HepG2 (cell line): ENCODE measurements at regions not wholly inside any gene's neighbourhood (a gene's known extent, or its start where the extent isn't known, plus 50 kb on each side); places are given as distances from the start of the nearest gene placed in this dataset.

Experiments used
- ATAC-seq: fragments of 200-7000 bp; cut with Tn5 transposase; 3 replicates; pipeline ENCODE4 v1.9.1; 2020; ENCODE audit warnings: mild to moderate bottlenecking, moderate library complexity
- BruUV-seq: library from RNA; stranded (reverse); fragments of 400-500 nt; replicated peaks from 2 replicates; lab custom pipeline; 2021; lab: Mats Ljungman, UMichigan
- CTCF ChIA-PET: fragments of 300-600 bp; formaldehyde crosslinking; extraction: SDS; loops from one replicate; lab custom pipeline; 2021; ENCODE audit warnings: low total read pairs, inconsistent platforms, low intra/inter-chr PET ratio; lab: Yijun Ruan, JAX
- POLR2A ChIA-PET: fragments of 350-600 bp; sonication (Branson Sonifier 250); formaldehyde crosslinking; loops from one replicate; lab custom pipeline; 2020; ENCODE audit warnings: antibody characterized with exemption, inconsistent platforms; lab: Yijun Ruan, JAX
- DNase-seq: peaks from one replicate; pipeline ENCODE4 v3.0.0-alpha.2; 2015; ENCODE audit warnings: low spot score
- FAIRE-seq: peaks from 3 replicates; lab custom pipeline; 2011; peaks lifted over from hg19 to GRCh38; lab: Jason Lieb, UNC
- H2AFZ ChIP-seq: one replicate; pipeline ENCODE4 v1.6.1; 2011; ENCODE audit warnings: low read length, inconsistent platforms
- H3K27ac ChIP-seq: fragments of 300-600 bp; 3 replicates; pipeline ENCODE4 v1.8.0; 2011; ENCODE audit warnings: mixed run types, mild to moderate bottlenecking, mixed read lengths, low read length, inconsistent platforms; ENCODE audit not compliant: insufficient read depth; ENCODE audit errors: extremely low read length
- H3K27me3 ChIP-seq, 2 experiments: fragments of 200-600 bp in 1 of 2; 2 replicates in 1 of 2; 3 replicates in 1 of 2; pipeline versions ENCODE4 v1.6.0 to v1.8.0; 2011; ENCODE audit warnings: low read length in 2 of 2, mild to moderate bottlenecking in 2 of 2, moderate library complexity in 2 of 2, inconsistent platforms in 1 of 2; ENCODE audit not compliant: insufficient read depth in 2 of 2, control insufficient read depth in 1 of 2
- H3K36me3 ChIP-seq, 2 experiments: fragments of 200-600 bp in 1 of 2; replicated peaks in 1 of 2; 2 replicates in 1 of 2; 3 replicates in 1 of 2; pipeline versions ENCODE4 v1.5.1 to v1.8.0; 2011; ENCODE audit warnings: low read length in 2 of 2, inconsistent platforms in 1 of 2; ENCODE audit not compliant: insufficient read depth in 2 of 2, control insufficient read depth in 1 of 2
- H3K4me1 ChIP-seq: 2 replicates; pipeline ENCODE4 v1.5.1; 2012; ENCODE audit warnings: low read length, inconsistent platforms; ENCODE audit not compliant: insufficient read depth
- H3K4me2 ChIP-seq: 2 replicates; pipeline ENCODE4 v1.6.0; 2011; ENCODE audit warnings: low read depth, low read length, inconsistent platforms
- H3K4me3 ChIP-seq, 3 experiments: fragments of 200-600 bp in 1 of 3; sonication (generic), shearing (Covaris generic) in 1 of 3; replicated peaks in 1 of 3; 2 replicates each; pipeline ENCODE4 v1.5.1; 2011 to 2016; ENCODE audit warnings: low read length in 3 of 3, inconsistent platforms in 2 of 3, low read depth in 2 of 3, mild to moderate bottlenecking in 2 of 3, control low read depth in 1 of 3, mixed read lengths in 1 of 3; ENCODE audit not compliant: insufficient read depth in 1 of 3
- H3K79me2 ChIP-seq: one replicate; pipeline ENCODE4 v1.6.1; 2011; ENCODE audit warnings: low read length, inconsistent platforms; ENCODE audit not compliant: insufficient read depth
- H3K9ac ChIP-seq: 2 replicates; pipeline ENCODE4 v1.6.0; 2011; ENCODE audit warnings: mild to moderate bottlenecking, low read depth, low read length, inconsistent platforms; ENCODE audit not compliant: insufficient read depth
- H3K9me3 ChIP-seq: 2 replicates; pipeline ENCODE4 v1.5.1; 2012; ENCODE audit warnings: mild to moderate bottlenecking, low read length
- H4K20me1 ChIP-seq: 2 replicates; pipeline ENCODE4 v1.6.0; 2011; ENCODE audit warnings: inconsistent platforms, mild to moderate bottlenecking, low read length, moderate library complexity; ENCODE audit not compliant: insufficient read depth
- KMT2B ChIP-seq: IDR thresholded peaks from 2 replicates; pipeline ENCODE4 v1.6.1; 2016; ENCODE audit warnings: missing genetic modification reagents, missing compliant biosample characterization
- MBD4 ChIP-seq: IDR thresholded peaks from 2 replicates; pipeline ENCODE4 v1.6.1; 2012; ENCODE audit warnings: low read length, inconsistent platforms, borderline replicate concordance
- SNAPC5 ChIP-seq: sonication (generic); formaldehyde crosslinking; IDR thresholded peaks from 2 replicates; pipeline ENCODE4 v1.8.1; 2023; ENCODE audit warnings: mild to moderate bottlenecking, missing genetic modification reagents, borderline replicate concordance
- WGBS: methylation state at CpG from one replicate; pipeline ENCODE4 v1.1.6; 2017; ENCODE audit warnings: low lambda C conversion rate; 5-methylcytosine and 5-hydroxymethylcytosine counted together
- in situ Hi-C: cut with HindIII; loops from 2 replicates; pipeline ENCODE4 v1.10.0; 2017; ENCODE audit warnings: low pct_unique_long_range_greater_than_20kb; ENCODE audit not compliant: extremely low pct_ligation_motif_present
- intact Hi-C: fragments of 100-400 bp; cut with micrococcal nuclease; formaldehyde crosslinking; loops from one replicate; pipeline ENCODE4 v1.10.0; 2022; ENCODE audit not compliant: unreplicated experiment
- TF ChIP-seq, protein P1 (sequence below): sonication (generic); formaldehyde crosslinking; IDR thresholded peaks from 2 replicates; pipeline ENCODE4 v1.9.0; 2021; ENCODE audit warnings: mild to moderate bottlenecking, missing genetic modification reagents

- TF ChIP-seq, protein P1, sequence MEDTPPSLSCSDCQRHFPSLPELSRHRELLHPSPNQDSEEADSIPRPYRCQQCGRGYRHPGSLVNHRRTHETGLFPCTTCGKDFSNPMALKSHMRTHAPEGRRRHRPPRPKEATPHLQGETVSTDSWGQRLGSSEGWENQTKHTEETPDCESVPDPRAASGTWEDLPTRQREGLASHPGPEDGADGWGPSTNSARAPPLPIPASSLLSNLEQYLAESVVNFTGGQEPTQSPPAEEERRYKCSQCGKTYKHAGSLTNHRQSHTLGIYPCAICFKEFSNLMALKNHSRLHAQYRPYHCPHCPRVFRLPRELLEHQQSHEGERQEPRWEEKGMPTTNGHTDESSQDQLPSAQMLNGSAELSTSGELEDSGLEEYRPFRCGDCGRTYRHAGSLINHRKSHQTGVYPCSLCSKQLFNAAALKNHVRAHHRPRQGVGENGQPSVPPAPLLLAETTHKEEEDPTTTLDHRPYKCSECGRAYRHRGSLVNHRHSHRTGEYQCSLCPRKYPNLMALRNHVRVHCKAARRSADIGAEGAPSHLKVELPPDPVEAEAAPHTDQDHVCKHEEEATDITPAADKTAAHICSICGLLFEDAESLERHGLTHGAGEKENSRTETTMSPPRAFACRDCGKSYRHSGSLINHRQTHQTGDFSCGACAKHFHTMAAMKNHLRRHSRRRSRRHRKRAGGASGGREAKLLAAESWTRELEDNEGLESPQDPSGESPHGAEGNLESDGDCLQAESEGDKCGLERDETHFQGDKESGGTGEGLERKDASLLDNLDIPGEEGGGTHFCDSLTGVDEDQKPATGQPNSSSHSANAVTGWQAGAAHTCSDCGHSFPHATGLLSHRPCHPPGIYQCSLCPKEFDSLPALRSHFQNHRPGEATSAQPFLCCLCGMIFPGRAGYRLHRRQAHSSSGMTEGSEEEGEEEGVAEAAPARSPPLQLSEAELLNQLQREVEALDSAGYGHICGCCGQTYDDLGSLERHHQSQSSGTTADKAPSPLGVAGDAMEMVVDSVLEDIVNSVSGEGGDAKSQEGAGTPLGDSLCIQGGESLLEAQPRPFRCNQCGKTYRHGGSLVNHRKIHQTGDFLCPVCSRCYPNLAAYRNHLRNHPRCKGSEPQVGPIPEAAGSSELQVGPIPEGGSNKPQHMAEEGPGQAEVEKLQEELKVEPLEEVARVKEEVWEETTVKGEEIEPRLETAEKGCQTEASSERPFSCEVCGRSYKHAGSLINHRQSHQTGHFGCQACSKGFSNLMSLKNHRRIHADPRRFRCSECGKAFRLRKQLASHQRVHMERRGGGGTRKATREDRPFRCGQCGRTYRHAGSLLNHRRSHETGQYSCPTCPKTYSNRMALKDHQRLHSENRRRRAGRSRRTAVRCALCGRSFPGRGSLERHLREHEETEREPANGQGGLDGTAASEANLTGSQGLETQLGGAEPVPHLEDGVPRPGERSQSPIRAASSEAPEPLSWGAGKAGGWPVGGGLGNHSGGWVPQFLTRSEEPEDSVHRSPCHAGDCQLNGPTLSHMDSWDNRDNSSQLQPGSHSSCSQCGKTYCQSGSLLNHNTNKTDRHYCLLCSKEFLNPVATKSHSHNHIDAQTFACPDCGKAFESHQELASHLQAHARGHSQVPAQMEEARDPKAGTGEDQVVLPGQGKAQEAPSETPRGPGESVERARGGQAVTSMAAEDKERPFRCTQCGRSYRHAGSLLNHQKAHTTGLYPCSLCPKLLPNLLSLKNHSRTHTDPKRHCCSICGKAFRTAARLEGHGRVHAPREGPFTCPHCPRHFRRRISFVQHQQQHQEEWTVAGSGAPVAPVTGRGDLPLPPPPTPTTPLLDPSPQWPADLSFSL (CRISPR knock-in tag), result no peak
These were observed 142.5 kb upstream of the ELAC2 start (continued) for GRCh38 chr17:13160296-13160695.

GRCh38 chr17:13158494-13159240, 140.8 kb upstream of the ELAC2 start:
- Histone ChIP-seq H2AFZ (no peak overlapping the region), H3K9ac (no peak overlapping the region), H4K20me1 (no peaks in the 10 kb centered on the region), H3K79me2 (no peaks in the 10 kb centered on the region), H3K27me3 (no peaks in the 10 kb centered on the region), H3K4me3 (no peak overlapping the region), H3K4me2 (no peak overlapping the region), H3K4me1 (no peaks in the 10 kb centered on the region), H3K27ac (no peak overlapping the region), H3K36me3 (no peaks in the 10 kb centered on the region), H3K9me3 (no peaks in the 10 kb centered on the region)
- BruUV-seq, result no TSS peak
- intact Hi-C loops (no loop called here), in situ Hi-C loops (no loop called here)
- POLR2A ChIA-PET, result no interaction called here
- TF ChIP-seq SNAPC5 (CRISPR knock-in tag) (no peak), MBD4 (no peak), KMT2B (CRISPR knock-in tag) (no peak)
- ATAC-seq (no peak), DNase-seq (no peak), FAIRE-seq (no peak)
- WGBS, result 2% methylated on average over 2 of the region's 2 CpGs
- CTCF ChIA-PET, result no interaction called here
